ENCODE measurements at regions not wholly inside any gene's neighbourhood (a gene's known extent, or its start where the extent isn't known, plus 50 kb on each side); places are given as distances from the start of the nearest gene placed in this dataset.
"Not testable (repeated sequence)": the region's sequence is repeated elsewhere in the genome, so short reads cannot be mapped to it uniquely, and the experiment has no call there.

DNA sequence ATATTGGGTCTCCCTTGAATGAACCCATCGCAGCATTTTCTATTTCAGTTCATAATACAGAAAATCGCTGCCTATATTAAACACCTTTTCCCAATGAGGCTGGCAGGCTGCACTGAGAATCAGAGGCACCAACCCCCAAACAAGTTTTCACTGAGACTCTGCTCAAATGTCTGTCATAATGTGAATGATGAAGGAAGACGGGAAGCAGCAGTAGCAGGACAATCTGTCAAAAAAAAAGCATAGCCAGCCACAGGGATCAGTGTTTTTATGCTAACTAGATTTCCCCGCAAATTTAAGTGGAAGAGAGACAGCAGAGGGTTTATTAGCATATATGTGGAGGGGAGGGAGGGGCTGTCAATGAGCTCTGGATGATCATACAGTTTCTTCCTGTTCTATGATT, 162.7 kb upstream of the PDE4D start:
- Histone ChIP-seq H3K79me2 (ENCODE audit: insufficient read depth, low read length) (no peaks in the 10 kb centered on the region), H3K4me3 (ENCODE audit: insufficient read depth, low read depth, low read length) (no peak overlapping the region), H3K4me2 (ENCODE audit: low read length) (no peak overlapping the region), H3K9me3 (ENCODE audit: insufficient read depth, low read depth, low read length) (no peaks in the 10 kb centered on the region), H4K20me1 (ENCODE audit: insufficient read depth, low read length) (no peaks in the 10 kb centered on the region), H3K27ac (ENCODE audit: low read depth, low read length) (no peak overlapping the region), H3K4me1 (ENCODE audit: insufficient read depth, low read length) (no peaks in the 10 kb centered on the region), H2AFZ (ENCODE audit: low read depth, low read length) (no peak overlapping the region), H3K36me3 (ENCODE audit: insufficient read depth, low read length) (no peaks in the 10 kb centered on the region), H3K9ac (ENCODE audit: low read length) (no peak overlapping the region), H3K27me3 (ENCODE audit: insufficient read depth, low read length) (no peaks in the 10 kb centered on the region)
- Mint-ChIP-seq H3K27me3 (ENCODE audit: low read depth, unreplicated experiment) (no peaks in the 10 kb centered on the region), H3K27ac (ENCODE audit: unreplicated experiment) (no peak overlapping the region), H3K36me3 (ENCODE audit: low read depth, unreplicated experiment) (no peaks in the 10 kb centered on the region), H3K9me3 (ENCODE audit: unreplicated experiment) (peaks cover 13% of the 10 kb centered on the region), H3K4me3 (ENCODE audit: unreplicated experiment) (no peak overlapping the region), H3K4me1 (ENCODE audit: low read depth, unreplicated experiment) (no peaks in the 10 kb centered on the region)
- no peak for DNase-seq (ENCODE audit: low read depth)
- TF ChIP-seq EZH2 (IDR thresholded peaks at IDR 0.05; ENCODE audit: insufficient read depth, low read length) (no peak), CTCF (IDR thresholded peaks at IDR 0.05; ENCODE audit: insufficient read depth, low read depth, low read length) (no peak)
- FAIRE-seq: no peak

- DNase-seq (ENCODE audit: low read depth): no peak
- TF ChIP-seq CTCF (IDR thresholded peaks at IDR 0.05; ENCODE audit: insufficient read depth, low read depth, low read length) (no peak), EZH2 (IDR thresholded peaks at IDR 0.05; ENCODE audit: insufficient read depth, low read length) (no peak)
- Mint-ChIP-seq H3K4me1 (ENCODE audit: low read depth, unreplicated experiment) (no peaks in the 10 kb centered on the region), H3K27me3 (ENCODE audit: low read depth, unreplicated experiment) (no peaks in the 10 kb centered on the region), H3K27ac (ENCODE audit: unreplicated experiment) (no peak overlapping the region), H3K9me3 (ENCODE audit: unreplicated experiment) (peaks cover 20% of the 10 kb centered on the region), H3K36me3 (ENCODE audit: low read depth, unreplicated experiment) (no peaks in the 10 kb centered on the region), H3K4me3 (ENCODE audit: unreplicated experiment) (no peak overlapping the region)
- Histone ChIP-seq H3K4me1 (ENCODE audit: insufficient read depth, low read length) (no peaks in the 10 kb centered on the region), H3K27me3 (ENCODE audit: insufficient read depth, low read length) (no peaks in the 10 kb centered on the region), H3K9ac (ENCODE audit: low read length) (no peak overlapping the region), H3K36me3 (ENCODE audit: insufficient read depth, low read length) (no peaks in the 10 kb centered on the region), H3K27ac (ENCODE audit: low read depth, low read length) (no peak overlapping the region), H4K20me1 (ENCODE audit: insufficient read depth, low read length) (no peaks in the 10 kb centered on the region), H3K4me2 (ENCODE audit: low read length) (no peak overlapping the region), H3K79me2 (ENCODE audit: insufficient read depth, low read length) (no peaks in the 10 kb centered on the region), H3K9me3 (ENCODE audit: insufficient read depth, low read depth, low read length) (no peaks in the 10 kb centered on the region), H2AFZ (ENCODE audit: low read depth, low read length) (no peak overlapping the region), H3K4me3 (ENCODE audit: insufficient read depth, low read depth, low read length) (no peak overlapping the region)
- no peak for FAIRE-seq
Measured at GRCh38 chr5:60055168-60055567, 161.6 kb upstream of the PDE4D start.

DNA sequence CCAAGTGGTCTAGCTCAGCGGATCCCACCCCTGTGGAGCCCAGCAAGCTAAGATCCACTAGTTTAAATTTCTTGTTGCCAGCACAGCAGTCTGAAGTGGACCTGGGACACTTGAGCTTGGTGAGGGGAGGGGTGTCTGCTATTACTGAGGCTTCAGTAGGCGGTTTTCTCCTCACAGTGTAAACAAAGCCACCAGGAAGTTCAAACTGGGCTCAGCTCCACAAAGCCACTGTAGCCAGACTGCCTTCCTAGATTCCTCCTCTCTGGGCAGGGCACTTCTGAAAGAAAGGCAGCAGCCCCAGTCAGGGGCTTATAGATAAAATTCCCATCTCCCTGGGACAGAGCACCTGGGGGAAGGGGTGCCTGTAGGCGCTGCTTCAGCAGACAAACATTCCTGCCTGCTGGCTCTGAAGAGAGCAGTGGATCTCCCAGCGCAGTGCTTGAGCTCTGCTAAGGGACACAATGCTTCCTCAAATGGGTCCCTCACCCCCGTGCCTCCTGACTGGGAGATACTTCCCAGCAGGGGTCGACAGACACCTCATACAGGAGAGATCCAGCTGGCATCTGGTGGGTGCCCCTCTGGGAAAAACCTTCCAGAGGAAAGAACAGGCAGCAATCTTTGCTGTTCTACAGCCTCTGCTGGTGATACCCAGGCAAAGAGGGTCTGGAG, 148.6 kb upstream of the PDE4D start:
- not testable (repeated sequence) for H3K27ac Mint-ChIP-seq (ENCODE audit: unreplicated experiment); H3K4me3 Mint-ChIP-seq (ENCODE audit: unreplicated experiment); H3K9me3 Mint-ChIP-seq (ENCODE audit: unreplicated experiment); H2AFZ ChIP-seq (ENCODE audit: low read depth, low read length); H3K4me1 Mint-ChIP-seq (ENCODE audit: low read depth, unreplicated experiment); H3K27me3 ChIP-seq (ENCODE audit: insufficient read depth, low read length); H3K36me3 ChIP-seq (ENCODE audit: insufficient read depth, low read length); H3K9me3 ChIP-seq (ENCODE audit: insufficient read depth, low read depth, low read length); H3K79me2 ChIP-seq (ENCODE audit: insufficient read depth, low read length); DNase-seq (ENCODE audit: low read depth); H3K27me3 Mint-ChIP-seq (ENCODE audit: low read depth, unreplicated experiment); H3K36me3 Mint-ChIP-seq (ENCODE audit: low read depth, unreplicated experiment); H3K9ac ChIP-seq (ENCODE audit: low read length); H3K4me1 ChIP-seq (ENCODE audit: insufficient read depth, low read length); FAIRE-seq; H3K4me2 ChIP-seq (ENCODE audit: low read length); H3K27ac ChIP-seq (ENCODE audit: low read depth, low read length); H3K4me3 ChIP-seq (ENCODE audit: insufficient read depth, low read depth, low read length); H4K20me1 ChIP-seq (ENCODE audit: insufficient read depth, low read length)

- H2AFZ ChIP-seq (ENCODE audit: low read depth, low read length); H3K27me3 ChIP-seq (ENCODE audit: insufficient read depth, low read length); H3K4me2 ChIP-seq (ENCODE audit: low read length); H3K79me2 ChIP-seq (ENCODE audit: insufficient read depth, low read length); H3K4me3 ChIP-seq (ENCODE audit: insufficient read depth, low read depth, low read length); H4K20me1 ChIP-seq (ENCODE audit: insufficient read depth, low read length); H3K9me3 ChIP-seq (ENCODE audit: insufficient read depth, low read depth, low read length); DNase-seq (ENCODE audit: low read depth); H3K27me3 Mint-ChIP-seq (ENCODE audit: low read depth, unreplicated experiment); H3K4me1 Mint-ChIP-seq (ENCODE audit: low read depth, unreplicated experiment); H3K4me1 ChIP-seq (ENCODE audit: insufficient read depth, low read length); FAIRE-seq; H3K4me3 Mint-ChIP-seq (ENCODE audit: unreplicated experiment); H3K9me3 Mint-ChIP-seq (ENCODE audit: unreplicated experiment); H3K9ac ChIP-seq (ENCODE audit: low read length); H3K27ac ChIP-seq (ENCODE audit: low read depth, low read length); H3K36me3 ChIP-seq (ENCODE audit: insufficient read depth, low read length); H3K27ac Mint-ChIP-seq (ENCODE audit: unreplicated experiment); H3K36me3 Mint-ChIP-seq (ENCODE audit: low read depth, unreplicated experiment): not testable (repeated sequence)
Measured at GRCh38 chr5:60041508-60041907, 148.0 kb upstream of the PDE4D start.
